ENCODE measurements at regions not wholly inside any gene's neighbourhood (a gene's known extent, or its start where the extent isn't known, plus 50 kb on each side); places are given as distances from the start of the nearest gene placed in this dataset.

DNA sequence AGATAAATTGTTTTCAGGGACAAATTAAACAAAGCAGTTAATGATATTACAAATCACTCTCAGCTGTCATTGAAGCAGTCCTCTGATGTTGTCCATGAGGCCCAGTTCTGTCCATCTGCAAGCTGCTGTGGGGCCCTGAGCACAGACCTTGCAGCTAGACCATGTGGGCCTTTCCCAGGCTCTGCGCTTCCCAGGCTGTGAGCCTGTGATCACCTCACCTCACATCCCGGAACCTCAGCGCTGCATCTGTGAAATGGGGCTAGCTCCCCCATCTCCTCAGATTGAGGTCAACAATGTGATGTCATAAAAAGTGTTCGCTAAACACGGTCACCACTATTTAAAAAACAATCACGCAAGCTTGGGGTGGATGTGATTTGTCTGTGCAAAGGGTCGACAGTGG lies 51.9 kb upstream of the UQCRFS1 start:
- DNase-seq (ENCODE audit: low read depth, low spot score) (no peak), ATAC-seq (no peak)
- Histone ChIP-seq H3K4me1 (ENCODE audit: control insufficient read depth in 1 of 2, insufficient read depth in 2 of 2, low read length in 2 of 2) (no peaks in the 10 kb centered on the region), H3K36me3 (ENCODE audit: control insufficient read depth in 1 of 2, insufficient read depth in 2 of 2, low read length in 2 of 2) (no peaks in the 10 kb centered on the region), H3K4me2 (ENCODE audit: low read length) (no peak overlapping the region), H3K79me2 (ENCODE audit: insufficient read depth, low read length) (no peaks in the 10 kb centered on the region), H3K27ac (ENCODE audit: low read depth, low read length) (no peak overlapping the region), H3K9ac (ENCODE audit: low read length) (no peak overlapping the region), H4K20me1 (ENCODE audit: insufficient read depth) (no peaks in the 10 kb centered on the region), H3K27me3 (ENCODE audit: insufficient read depth, low read length) (no peaks in the 10 kb centered on the region), H3K4me3 (replicated peaks in 1 of 2; ENCODE audit: low read depth in 1 of 2, low read length in 2 of 2) (no peak overlapping the region), H3K9me2 (ENCODE audit: insufficient read depth) (no peaks in the 10 kb centered on the region), H3K9me3 (ENCODE audit: control insufficient read depth in 1 of 2, insufficient read depth in 1 of 2, low read depth in 1 of 2, low read length in 2 of 2) (no peaks in the 10 kb centered on the region), H2AFZ (ENCODE audit: low read depth, low read length, poor library complexity, severe bottlenecking) (no peak overlapping the region)
- POLR2A ChIA-PET: no interaction called here
- RAD21 ChIA-PET (ENCODE audit: low non-redundant PET in 1 of 2, low total read pairs in 2 of 2, uncharacterized antibody in 2 of 2, unreplicated experiment in 2 of 2): no interaction called here
- intact Hi-C loops (cut with micrococcal nuclease): no loop called here
- no TSS peak for BruUV-seq (replicated peaks)
- CTCF ChIA-PET: no interaction called here
- TF ChIP-seq, protein P1, sequence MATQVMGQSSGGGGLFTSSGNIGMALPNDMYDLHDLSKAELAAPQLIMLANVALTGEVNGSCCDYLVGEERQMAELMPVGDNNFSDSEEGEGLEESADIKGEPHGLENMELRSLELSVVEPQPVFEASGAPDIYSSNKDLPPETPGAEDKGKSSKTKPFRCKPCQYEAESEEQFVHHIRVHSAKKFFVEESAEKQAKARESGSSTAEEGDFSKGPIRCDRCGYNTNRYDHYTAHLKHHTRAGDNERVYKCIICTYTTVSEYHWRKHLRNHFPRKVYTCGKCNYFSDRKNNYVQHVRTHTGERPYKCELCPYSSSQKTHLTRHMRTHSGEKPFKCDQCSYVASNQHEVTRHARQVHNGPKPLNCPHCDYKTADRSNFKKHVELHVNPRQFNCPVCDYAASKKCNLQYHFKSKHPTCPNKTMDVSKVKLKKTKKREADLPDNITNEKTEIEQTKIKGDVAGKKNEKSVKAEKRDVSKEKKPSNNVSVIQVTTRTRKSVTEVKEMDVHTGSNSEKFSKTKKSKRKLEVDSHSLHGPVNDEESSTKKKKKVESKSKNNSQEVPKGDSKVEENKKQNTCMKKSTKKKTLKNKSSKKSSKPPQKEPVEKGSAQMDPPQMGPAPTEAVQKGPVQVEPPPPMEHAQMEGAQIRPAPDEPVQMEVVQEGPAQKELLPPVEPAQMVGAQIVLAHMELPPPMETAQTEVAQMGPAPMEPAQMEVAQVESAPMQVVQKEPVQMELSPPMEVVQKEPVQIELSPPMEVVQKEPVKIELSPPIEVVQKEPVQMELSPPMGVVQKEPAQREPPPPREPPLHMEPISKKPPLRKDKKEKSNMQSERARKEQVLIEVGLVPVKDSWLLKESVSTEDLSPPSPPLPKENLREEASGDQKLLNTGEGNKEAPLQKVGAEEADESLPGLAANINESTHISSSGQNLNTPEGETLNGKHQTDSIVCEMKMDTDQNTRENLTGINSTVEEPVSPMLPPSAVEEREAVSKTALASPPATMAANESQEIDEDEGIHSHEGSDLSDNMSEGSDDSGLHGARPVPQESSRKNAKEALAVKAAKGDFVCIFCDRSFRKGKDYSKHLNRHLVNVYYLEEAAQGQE (IDR thresholded peaks at IDR 0.05; ENCODE audit: low read depth): no peak
- TF ChIP-seq SP1 (IDR thresholded peaks at IDR 0.05; ENCODE audit: low read depth) (no peak), POLR2A (IDR thresholded peaks at IDR 0.05; ENCODE audit: borderline replicate concordance, extremely low read depth, insufficient read depth, insufficient read length) (no peak), SRF (IDR thresholded peaks at IDR 0.05; ENCODE audit: low read depth) (no peak), EGR1 (IDR thresholded peaks at IDR 0.05; ENCODE audit: low read depth) (no peak), POLR2AphosphoS5 (IDR thresholded peaks at IDR 0.05; ENCODE audit: low read depth, low read length) (no peak)
- TF ChIP-seq, protein P2, sequence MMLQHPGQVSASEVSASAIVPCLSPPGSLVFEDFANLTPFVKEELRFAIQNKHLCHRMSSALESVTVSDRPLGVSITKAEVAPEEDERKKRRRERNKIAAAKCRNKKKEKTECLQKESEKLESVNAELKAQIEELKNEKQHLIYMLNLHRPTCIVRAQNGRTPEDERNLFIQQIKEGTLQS (IDR thresholded peaks at IDR 0.05): no peak

GRCh38 chr19:29265436-29265835 lies 52.5 kb upstream of the UQCRFS1 start:
- Histone ChIP-seq H3K27ac (ENCODE audit: low read depth, low read length) (no peak overlapping the region), H3K4me1 (ENCODE audit: control insufficient read depth in 1 of 2, insufficient read depth in 2 of 2, low read length in 2 of 2) (no peaks in the 10 kb centered on the region), H3K9ac (ENCODE audit: low read length) (no peak overlapping the region), H3K4me2 (ENCODE audit: low read length) (no peak overlapping the region), H2AFZ (ENCODE audit: low read depth, low read length, poor library complexity, severe bottlenecking) (no peak overlapping the region), H3K27me3 (ENCODE audit: insufficient read depth, low read length) (no peaks in the 10 kb centered on the region), H3K79me2 (ENCODE audit: insufficient read depth, low read length) (no peaks in the 10 kb centered on the region), H3K4me3 (replicated peaks in 1 of 2; ENCODE audit: low read depth in 1 of 2, low read length in 2 of 2) (no peak overlapping the region), H3K9me3 (ENCODE audit: control insufficient read depth in 1 of 2, insufficient read depth in 1 of 2, low read depth in 1 of 2, low read length in 2 of 2) (no peaks in the 10 kb centered on the region), H3K9me2 (ENCODE audit: insufficient read depth) (no peaks in the 10 kb centered on the region), H4K20me1 (ENCODE audit: insufficient read depth) (no peaks in the 10 kb centered on the region), H3K36me3 (ENCODE audit: control insufficient read depth in 1 of 2, insufficient read depth in 2 of 2, low read length in 2 of 2) (no peaks in the 10 kb centered on the region)
- ChIA-PET RAD21 (ENCODE audit: low non-redundant PET in 1 of 2, low total read pairs in 2 of 2, uncharacterized antibody in 2 of 2, unreplicated experiment in 2 of 2) (no interaction called here), CTCF (no interaction called here), POLR2A (no interaction called here)
- intact Hi-C loops (cut with micrococcal nuclease): no loop called here
- ATAC-seq (no peak), DNase-seq (ENCODE audit: low read depth, low spot score) (no peak)
- BruUV-seq (replicated peaks): no TSS peak
- TF ChIP-seq, protein P3, sequence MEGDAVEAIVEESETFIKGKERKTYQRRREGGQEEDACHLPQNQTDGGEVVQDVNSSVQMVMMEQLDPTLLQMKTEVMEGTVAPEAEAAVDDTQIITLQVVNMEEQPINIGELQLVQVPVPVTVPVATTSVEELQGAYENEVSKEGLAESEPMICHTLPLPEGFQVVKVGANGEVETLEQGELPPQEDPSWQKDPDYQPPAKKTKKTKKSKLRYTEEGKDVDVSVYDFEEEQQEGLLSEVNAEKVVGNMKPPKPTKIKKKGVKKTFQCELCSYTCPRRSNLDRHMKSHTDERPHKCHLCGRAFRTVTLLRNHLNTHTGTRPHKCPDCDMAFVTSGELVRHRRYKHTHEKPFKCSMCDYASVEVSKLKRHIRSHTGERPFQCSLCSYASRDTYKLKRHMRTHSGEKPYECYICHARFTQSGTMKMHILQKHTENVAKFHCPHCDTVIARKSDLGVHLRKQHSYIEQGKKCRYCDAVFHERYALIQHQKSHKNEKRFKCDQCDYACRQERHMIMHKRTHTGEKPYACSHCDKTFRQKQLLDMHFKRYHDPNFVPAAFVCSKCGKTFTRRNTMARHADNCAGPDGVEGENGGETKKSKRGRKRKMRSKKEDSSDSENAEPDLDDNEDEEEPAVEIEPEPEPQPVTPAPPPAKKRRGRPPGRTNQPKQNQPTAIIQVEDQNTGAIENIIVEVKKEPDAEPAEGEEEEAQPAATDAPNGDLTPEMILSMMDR (IDR thresholded peaks at IDR 0.05 in 2 of 3, conservative IDR thresholded peaks at IDR 0.05 in 1 of 3; ENCODE audit: borderline replicate concordance in 1 of 3, insufficient read depth in 1 of 3, low read depth in 2 of 3, low read length in 2 of 3): no peak
- TF ChIP-seq FOSL1 (IDR thresholded peaks at IDR 0.05; ENCODE audit: low read depth) (no peak), SP1 (IDR thresholded peaks at IDR 0.05; ENCODE audit: low read depth) (no peak), POLR2A (IDR thresholded peaks at IDR 0.05; ENCODE audit: borderline replicate concordance, extremely low read depth, insufficient read depth, insufficient read length) (no peak), RAD21 (IDR thresholded peaks at IDR 0.05; ENCODE audit: low read depth) (no peak)
- TF ChIP-seq, protein P4, sequence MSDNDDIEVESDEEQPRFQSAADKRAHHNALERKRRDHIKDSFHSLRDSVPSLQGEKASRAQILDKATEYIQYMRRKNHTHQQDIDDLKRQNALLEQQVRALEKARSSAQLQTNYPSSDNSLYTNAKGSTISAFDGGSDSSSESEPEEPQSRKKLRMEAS (IDR thresholded peaks at IDR 0.05): no peak
- TF ChIP-seq, protein P1 (IDR thresholded peaks at IDR 0.05; ENCODE audit: low read depth): no peak
